ENCODE measurements at regions not wholly inside any gene's neighbourhood (a gene's known extent, or its start where the extent isn't known, plus 50 kb on each side); places are given as distances from the start of the nearest gene placed in this dataset.
"Not testable (repeated sequence)": the region's sequence is repeated elsewhere in the genome, so short reads cannot be mapped to it uniquely, and the experiment has no call there.

GRCh38 chrX:98141466-98141865, 1257.8 kb downstream of the RPA4 start:
- DNase-seq (ENCODE audit: low read depth): no peak
- TF ChIP-seq CTCF (IDR thresholded peaks at IDR 0.05; ENCODE audit: low read depth, low read length, missing control alignments): no peak
- H3K4me3 ChIP-seq (ENCODE audit: low read depth, low read length): no peak overlapping the region

GRCh38 chrX:98191003-98191402, 1307.3 kb downstream of the RPA4 start:
- DNase-seq (ENCODE audit: low read depth): no peak
- TF ChIP-seq CTCF (IDR thresholded peaks at IDR 0.05; ENCODE audit: low read depth, low read length, missing control alignments): no peak
- H3K4me3 ChIP-seq (ENCODE audit: low read depth, low read length): no peak overlapping the region

- DNase-seq (ENCODE audit: low read depth): no peak
- no peak overlapping the region for H3K4me3 ChIP-seq (ENCODE audit: low read depth, low read length)
- no peak for TF ChIP-seq CTCF (IDR thresholded peaks at IDR 0.05; ENCODE audit: low read depth, low read length, missing control alignments)
These were observed 1310.3 kb downstream of the RPA4 start for GRCh38 chrX:98194036-98194435.

- no peak overlapping the region for H3K4me3 ChIP-seq (ENCODE audit: low read depth, low read length)
- TF ChIP-seq CTCF (IDR thresholded peaks at IDR 0.05; ENCODE audit: low read depth, low read length, missing control alignments): no peak
- DNase-seq (ENCODE audit: low read depth): no peak
These were observed 1320.1 kb downstream of the RPA4 start for GRCh38 chrX:98203800-98204199.

GRCh38 chrX:98207947-98208346, 1324.2 kb downstream of the RPA4 start:
- no peak for DNase-seq (ENCODE audit: low read depth)
- H3K4me3 ChIP-seq (ENCODE audit: low read depth, low read length): no peak overlapping the region
- no peak for TF ChIP-seq CTCF (IDR thresholded peaks at IDR 0.05; ENCODE audit: low read depth, low read length, missing control alignments)

- DNase-seq (ENCODE audit: low read depth): no peak
- H3K4me3 ChIP-seq (ENCODE audit: low read depth, low read length): no peak overlapping the region
- no peak for TF ChIP-seq CTCF (IDR thresholded peaks at IDR 0.05; ENCODE audit: low read depth, low read length, missing control alignments)
These were observed 1347.3 kb downstream of the RPA4 start for GRCh38 chrX:98231003-98231402.

- not testable (repeated sequence) for H3K4me3 ChIP-seq (ENCODE audit: low read depth, low read length); DNase-seq (ENCODE audit: low read depth)
These were observed 1356.4 kb downstream of the RPA4 start for GRCh38 chrX:98240061-98240460.

- no peak for DNase-seq (ENCODE audit: low read depth)
- TF ChIP-seq CTCF (IDR thresholded peaks at IDR 0.05; ENCODE audit: low read depth, low read length, missing control alignments): no peak
- no peak overlapping the region for H3K4me3 ChIP-seq (ENCODE audit: low read depth, low read length)
These were observed 1379.4 kb downstream of the RPA4 start for GRCh38 chrX:98263135-98263534.
